Neuronal stem cell (in vitro differentiated cells): ENCODE measurements at regions not wholly inside any gene's neighbourhood (a gene's known extent, or its start where the extent isn't known, plus 50 kb on each side); places are given as distances from the start of the nearest gene placed in this dataset.

ENCODE experiments used
- DNase-seq: peaks from one replicate; pipeline ENCODE4 v3.0.0-alpha.2; 2013; ENCODE audit warnings: low spot score
- H2AFZ ChIP-seq: one replicate; pipeline ENCODE4 v1.6.1; 2013; ENCODE audit warnings: mild to moderate bottlenecking, low read length, inconsistent platforms
- H2AK5ac ChIP-seq: 2 replicates; pipeline ENCODE4 v1.6.1; 2013; ENCODE audit warnings: low read depth, mild to moderate bottlenecking, inconsistent platforms, low read length, moderate library complexity, mixed read lengths
- H2BK120ac ChIP-seq: 2 replicates; pipeline ENCODE4 v1.6.1; 2013; ENCODE audit warnings: low read depth, mild to moderate bottlenecking, inconsistent platforms, low read length, moderate library complexity, mixed read lengths
- H2BK12ac ChIP-seq: one replicate; pipeline ENCODE4 v1.6.1; 2013; ENCODE audit warnings: low read length, inconsistent platforms
- H2BK15ac ChIP-seq: 2 replicates; pipeline ENCODE4 v1.6.1; 2013; ENCODE audit warnings: mild to moderate bottlenecking, low read length, inconsistent platforms, mixed read lengths
- H2BK5ac ChIP-seq: one replicate; pipeline ENCODE4 v1.6.1; 2013; ENCODE audit warnings: inconsistent platforms, mild to moderate bottlenecking, low read length, moderate library complexity
- H3K14ac ChIP-seq: one replicate; pipeline ENCODE4 v1.6.1; 2013; ENCODE audit warnings: low read length, inconsistent platforms
- H3K18ac ChIP-seq: 2 replicates; pipeline ENCODE4 v1.6.1; 2013; ENCODE audit warnings: low read length, inconsistent platforms
- H3K23ac ChIP-seq: 2 replicates; pipeline ENCODE4 v1.6.1; 2013; ENCODE audit warnings: low read depth, mild to moderate bottlenecking, mixed read lengths, low read length, inconsistent platforms; ENCODE audit not compliant: poor library complexity
- H3K27ac ChIP-seq: replicated peaks from 3 replicates; pipeline ENCODE4 v1.5.1; 2013; ENCODE audit warnings: low read length, inconsistent platforms
- H3K27me3 ChIP-seq, 3 experiments: 2 replicates each; pipeline ENCODE4 v1.6.1; 2013; ENCODE audit warnings: low read length in 3 of 3, mild to moderate bottlenecking in 2 of 3, inconsistent platforms in 1 of 3, low read depth in 1 of 3, mixed read lengths in 1 of 3, moderate library complexity in 1 of 3; ENCODE audit not compliant: control insufficient read depth in 3 of 3, insufficient read depth in 3 of 3
- H3K36me3 ChIP-seq, 2 donors: replicated peaks in 1 of 2; 2 replicates each; pipeline ENCODE4 v1.6.1; 2013; ENCODE audit warnings: low read length in 2 of 2; ENCODE audit not compliant: control insufficient read depth in 2 of 2, insufficient read depth in 2 of 2
- H3K4ac ChIP-seq: 2 replicates; pipeline ENCODE4 v1.6.1; 2013; ENCODE audit warnings: inconsistent platforms, mild to moderate bottlenecking, low read length, moderate library complexity
- H3K4me1 ChIP-seq, 2 donors: 1 replicate in 1 of 2; 2 replicates in 1 of 2; pipeline ENCODE4 v1.6.1; 2013; ENCODE audit warnings: low read length in 2 of 2, low read depth in 1 of 2; ENCODE audit not compliant: control insufficient read depth in 2 of 2, insufficient read depth in 1 of 2
- H3K4me2 ChIP-seq: one replicate; pipeline ENCODE4 v1.6.1; 2013; ENCODE audit warnings: mild to moderate bottlenecking, low read length, inconsistent platforms; ENCODE audit not compliant: insufficient read depth, poor library complexity, severe bottlenecking
- H3K4me3 ChIP-seq, 2 donors: 2 replicates each; pipeline ENCODE4 v1.5.1; 2013; ENCODE audit warnings: low read length in 2 of 2, mild to moderate bottlenecking in 2 of 2, inconsistent platforms in 1 of 2, moderate library complexity in 1 of 2
- H3K79me1 ChIP-seq: one replicate; pipeline ENCODE4 v1.6.1; 2013; ENCODE audit warnings: low read depth, mild to moderate bottlenecking, inconsistent platforms, low read length, moderate library complexity
- H3K9ac ChIP-seq: one replicate; pipeline ENCODE4 v1.6.1; 2013; ENCODE audit warnings: mild to moderate bottlenecking, low read depth, low read length, inconsistent platforms; ENCODE audit not compliant: poor library complexity
- H3K9me3 ChIP-seq, 2 donors: replicated peaks in 1 of 2; 2 replicates each; pipeline versions ENCODE3 to v1.6.1; 2013; ENCODE audit warnings: low read length in 2 of 2, mild to moderate bottlenecking in 2 of 2, inconsistent platforms in 1 of 2, low read depth in 1 of 2, mixed read lengths in 1 of 2, moderate library complexity in 1 of 2; ENCODE audit not compliant: control insufficient read depth in 2 of 2, insufficient read depth in 1 of 2
- H4K8ac ChIP-seq: one replicate; pipeline ENCODE4 v1.6.1; 2013; ENCODE audit warnings: low read depth, mild to moderate bottlenecking, inconsistent platforms, low read length, moderate library complexity
- H4K91ac ChIP-seq: one replicate; pipeline ENCODE4 v1.6.1; 2013; ENCODE audit warnings: low read length, low read depth, mild to moderate bottlenecking, inconsistent platforms; ENCODE audit not compliant: poor library complexity
- WGBS, 2 donors: extraction: QIAGEN DNeasy Blood & Tissue Kit; methylation state at CpG; one replicate each; pipeline ENCODE4 v1.1.7; 2013; ENCODE audit warnings: missing lambda C conversion rate in 2 of 2, mixed read lengths in 1 of 2; ENCODE audit not compliant: insufficient read length in 2 of 2, insufficient replicate concordance in 1 of 2; ENCODE audit errors: extremely low coverage in 2 of 2; 5-methylcytosine and 5-hydroxymethylcytosine counted together

- H3K4me2 ChIP-seq: no peak overlapping the region
- WGBS, 2 donors: no CpG with 5 or more reads among the region's 2 CpGs
- H3K4ac ChIP-seq: no peak overlapping the region
- no peaks in the 10 kb centered on the region for H3K79me1 ChIP-seq
- no peak overlapping the region for H2BK5ac ChIP-seq
- no peaks in the 10 kb centered on the region for H3K9me3 ChIP-seq
- H2BK15ac ChIP-seq: no peak overlapping the region
- H3K23ac ChIP-seq: no peak overlapping the region
- no peak overlapping the region for H2AK5ac ChIP-seq
- no peak overlapping the region for H3K4me3 ChIP-seq
- H2BK12ac ChIP-seq: no peak overlapping the region
- H3K18ac ChIP-seq: no peak overlapping the region
- no peak overlapping the region for H4K8ac ChIP-seq
- H3K27me3 ChIP-seq: no peaks in the 10 kb centered on the region
- H3K4me1 ChIP-seq: no peaks in the 10 kb centered on the region
- DNase-seq: no peak
- no peaks in the 10 kb centered on the region for H3K36me3 ChIP-seq
- no peak overlapping the region for H4K91ac ChIP-seq
- H3K14ac ChIP-seq: no peak overlapping the region
- H2BK120ac ChIP-seq: no peak overlapping the region
- H3K9ac ChIP-seq: no peak overlapping the region
- H2AFZ ChIP-seq: no peak overlapping the region
- H3K27ac ChIP-seq: no peak overlapping the region
Measured at GRCh38 chr5:143700994-143701393, 111.0 kb upstream of the HMHB1 start.

DNA sequence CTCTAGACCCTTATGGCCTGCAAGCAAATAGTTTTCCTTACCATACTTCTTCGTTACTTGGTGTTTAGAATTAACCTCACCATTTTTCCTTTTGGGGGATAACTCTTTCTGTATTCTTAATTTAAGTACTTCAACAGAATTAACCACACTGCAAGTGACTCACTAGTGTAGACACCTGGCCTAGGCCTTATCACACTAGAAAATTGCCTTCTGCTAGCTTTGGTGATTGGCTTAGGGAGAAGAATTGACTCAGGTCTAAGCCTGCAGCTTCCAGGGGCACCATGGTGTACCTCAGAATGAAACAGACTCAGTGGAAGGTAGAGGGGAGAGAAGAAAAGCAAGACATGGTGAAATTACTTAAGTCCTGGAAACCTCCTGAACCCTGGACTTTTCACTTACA lies 112.8 kb upstream of the HMHB1 start:
- Histone ChIP-seq H3K14ac (no peak overlapping the region), H2BK120ac (no peak overlapping the region), H3K79me1 (no peaks in the 10 kb centered on the region), H3K4me3 (no peak overlapping the region), H4K8ac (no peak overlapping the region), H2BK5ac (no peak overlapping the region), H3K9ac (no peak overlapping the region), H2AK5ac (no peak overlapping the region), H2BK15ac (no peak overlapping the region), H3K36me3 (no peaks in the 10 kb centered on the region), H3K9me3 (no peaks in the 10 kb centered on the region), H4K91ac (no peak overlapping the region), H2AFZ (no peak overlapping the region), H3K4me1 (no peaks in the 10 kb centered on the region), H3K4ac (no peak overlapping the region), H2BK12ac (no peak overlapping the region), H3K27me3 (no peaks in the 10 kb centered on the region), H3K27ac (no peak overlapping the region), H3K23ac (no peak overlapping the region), H3K18ac (no peak overlapping the region), H3K4me2 (no peak overlapping the region)
- no CpG with 5 or more reads among the region's 1 CpG for whole genome bisulfite sequencing, 2 donors
- DNase-seq: no peak

DNA sequence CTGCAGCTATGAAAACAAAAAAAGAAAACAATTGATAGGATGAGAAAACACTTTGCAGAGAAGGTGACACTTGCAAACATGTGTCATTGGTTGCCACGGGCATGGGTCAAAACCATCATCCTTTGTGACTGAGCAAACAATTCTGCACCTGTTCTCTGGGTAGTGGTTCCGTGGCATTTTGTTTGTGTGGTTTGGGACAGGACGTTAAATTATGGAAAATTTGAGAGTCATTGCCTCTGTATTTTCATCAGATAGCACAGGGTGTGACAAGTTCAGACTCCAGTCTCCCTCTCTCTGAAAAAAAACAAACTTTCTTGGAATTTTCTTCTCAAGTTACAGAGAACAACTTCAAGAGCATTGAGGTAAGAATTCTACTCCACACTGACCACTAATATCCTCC lies 113.4 kb upstream of the HMHB1 start:
- Histone ChIP-seq H4K91ac (no peak overlapping the region), H3K14ac (no peak overlapping the region), H3K27me3 (no peaks in the 10 kb centered on the region), H3K4me3 (no peak overlapping the region), H2BK15ac (no peak overlapping the region), H3K23ac (no peak overlapping the region), H2BK120ac (no peak overlapping the region), H2BK12ac (no peak overlapping the region), H2BK5ac (no peak overlapping the region), H3K18ac (no peak overlapping the region), H3K9me3 (no peaks in the 10 kb centered on the region), H3K36me3 (no peaks in the 10 kb centered on the region), H2AK5ac (no peak overlapping the region), H3K4me1 (peaks cover 0 to 2% of the 10 kb centered on the region in 2 donors), H4K8ac (no peak overlapping the region), H3K79me1 (no peaks in the 10 kb centered on the region), H2AFZ (no peak overlapping the region), H3K27ac (no peak overlapping the region), H3K9ac (no peak overlapping the region), H3K4ac (no peak overlapping the region), H3K4me2 (no peak overlapping the region)
- WGBS, 2 donors: no CpG with 5 or more reads among the region's 3 CpGs
- no peak for DNase-seq

- Histone ChIP-seq H2BK5ac (no peak overlapping the region), H3K4me3 (no peak overlapping the region), H4K91ac (no peak overlapping the region), H3K23ac (no peak overlapping the region), H3K9me3 (peaks cover 0 to 2% of the 10 kb centered on the region in 2 donors), H3K9ac (no peak overlapping the region), H3K27me3 (no peaks in the 10 kb centered on the region), H3K18ac (no peak overlapping the region), H3K4me1 (peaks cover 0 to 2% of the 10 kb centered on the region in 2 donors), H3K14ac (no peak overlapping the region), H2AFZ (no peak overlapping the region), H3K79me1 (no peaks in the 10 kb centered on the region), H2BK120ac (no peak overlapping the region), H4K8ac (no peak overlapping the region), H3K4me2 (no peak overlapping the region), H3K27ac (no peak overlapping the region), H2BK12ac (no peak overlapping the region), H3K4ac (no peak overlapping the region), H3K36me3 (no peaks in the 10 kb centered on the region), H2BK15ac (no peak overlapping the region), H2AK5ac (no peak overlapping the region)
- DNase-seq: no peak
- no CpG with 5 or more reads among the region's 4 CpGs for WGBS, 2 donors
Measured at GRCh38 chr5:143696921-143697320, 115.0 kb upstream of the HMHB1 start.
